GM12892 (cell line): ENCODE measurements at regions not wholly inside any gene's neighbourhood (a gene's known extent, or its start where the extent isn't known, plus 50 kb on each side); places are given as distances from the start of the nearest gene placed in this dataset.
"Not testable (repeated sequence)": the region's sequence is repeated elsewhere in the genome, so short reads cannot be mapped to it uniquely, and the experiment has no call there.

Source experiments
- DNase-seq: peaks from one replicate; pipeline ENCODE4 v3.0.0; 2011; ENCODE audit not compliant: insufficient read length
- FAIRE-seq: peaks from 2 replicates; lab custom pipeline; 2011; peaks lifted over from hg19 to GRCh38; lab: Jason Lieb, UNC
- POLR2A ChIP-seq: IDR thresholded peaks from 2 replicates; pipeline ENCODE4 v1.6.1; 2011; ENCODE audit warnings: low read depth, low read length, control low read depth
- POLR2AphosphoS5 ChIP-seq: IDR thresholded peaks from 2 replicates; pipeline ENCODE4 v1.6.1; 2011; ENCODE audit warnings: low read depth, low read length, control low read depth
- TAF1 ChIP-seq: IDR thresholded peaks from 2 replicates; pipeline ENCODE4 v1.6.1; 2011; ENCODE audit warnings: low read depth, mild to moderate bottlenecking, control low read depth, low read length, borderline replicate concordance

DNA sequence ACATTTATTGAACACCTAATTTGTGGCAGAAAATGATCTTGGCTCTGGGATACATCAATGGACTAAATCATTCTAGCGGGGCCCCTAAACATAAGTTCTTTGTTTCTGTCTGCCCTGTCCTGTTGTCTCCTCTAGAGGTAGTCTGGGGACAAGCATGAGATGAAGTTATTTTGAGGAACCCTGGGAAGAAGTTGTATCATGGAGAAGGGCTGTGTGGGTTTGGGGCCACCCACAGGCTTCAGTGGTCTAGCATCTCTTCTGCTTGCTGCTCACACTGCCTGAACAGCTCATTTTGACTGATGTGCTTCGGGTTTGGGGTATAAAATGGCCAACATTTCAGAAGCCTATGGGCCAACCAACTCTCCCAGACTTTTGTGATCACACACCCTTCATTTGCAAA is 50.3 kb upstream of the OSBPL11 start:
- TF ChIP-seq POLR2A (no peak), POLR2AphosphoS5 (no peak), TAF1 (no peak)
- FAIRE-seq: no peak
- no peak for DNase-seq

- FAIRE-seq (no peak), DNase-seq (no peak)
- TF ChIP-seq POLR2A (no peak), POLR2AphosphoS5 (no peak), TAF1 (no peak)
Observed at GRCh38 chr3:125646581-125646980, 51.3 kb upstream of the OSBPL11 start.

- no peak for TF ChIP-seq POLR2AphosphoS5
- no peak for TF ChIP-seq TAF1
- TF ChIP-seq POLR2A: no peak
- no peak for DNase-seq
- no peak for FAIRE-seq
Observed at GRCh38 chr3:125647318-125648014, 52.2 kb upstream of the OSBPL11 start.

- DNase-seq (no peak), FAIRE-seq (no peak)
- TF ChIP-seq POLR2AphosphoS5 (no peak), TAF1 (no peak), POLR2A (no peak)
Observed at GRCh38 chr3:125651244-125651643, 55.9 kb upstream of the OSBPL11 start.

GRCh38 chr3:125652349-125652748 is 57.1 kb upstream of the OSBPL11 start:
- FAIRE-seq (no peak), DNase-seq (no peak)
- TF ChIP-seq POLR2AphosphoS5: no peak
- TF ChIP-seq POLR2A: no peak
- no peak for TF ChIP-seq TAF1

DNA sequence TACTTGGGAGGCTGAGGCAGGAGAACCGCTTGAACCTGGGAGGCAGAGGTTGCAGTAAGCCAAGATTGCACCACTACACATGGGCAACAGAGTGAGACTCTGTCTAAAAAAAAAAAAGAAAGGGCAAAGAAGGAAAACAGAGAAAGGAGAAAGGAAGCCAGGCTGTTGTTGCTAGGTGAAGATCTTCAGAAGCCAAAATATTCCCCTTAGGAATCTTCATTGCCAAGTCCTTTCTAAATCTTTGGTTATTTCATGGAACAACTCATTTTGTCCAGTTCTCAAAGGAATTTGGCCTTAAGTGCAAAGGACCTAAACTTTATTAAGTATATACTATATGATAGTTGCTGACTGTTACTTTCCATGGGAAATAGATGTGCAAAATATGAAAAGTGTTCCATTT is 59.2 kb upstream of the OSBPL11 start:
- no peak for FAIRE-seq
- TF ChIP-seq POLR2A: no peak
- no peak for TF ChIP-seq POLR2AphosphoS5
- no peak for TF ChIP-seq TAF1
- DNase-seq: no peak

GRCh38 chr3:125662675-125663074 is 67.4 kb upstream of the OSBPL11 start:
- FAIRE-seq (no peak), DNase-seq (no peak)
- TF ChIP-seq POLR2A (no peak), POLR2AphosphoS5 (no peak), TAF1 (no peak)

DNA sequence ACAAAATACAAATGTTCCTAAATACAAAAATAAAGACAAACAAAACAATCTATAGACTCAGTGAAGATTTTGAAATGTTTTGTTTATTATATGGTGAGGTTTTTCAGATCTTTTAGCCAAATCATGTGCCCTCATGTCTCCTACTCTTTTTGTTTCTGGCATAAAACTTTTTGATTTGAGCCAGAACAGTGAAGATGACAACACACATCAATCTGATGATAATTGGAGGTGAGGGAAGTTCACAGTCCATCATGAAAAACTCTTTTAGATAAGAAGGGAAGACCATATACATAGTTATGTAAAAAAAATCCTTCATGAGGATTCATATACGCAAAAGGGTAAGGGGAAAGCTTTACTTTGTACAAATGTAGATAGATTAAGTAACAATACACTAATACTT is 75.1 kb upstream of the OSBPL11 start:
- no peak for FAIRE-seq
- no peak for TF ChIP-seq POLR2A
- no peak for TF ChIP-seq TAF1
- TF ChIP-seq POLR2AphosphoS5: no peak
- DNase-seq: no peak

DNA sequence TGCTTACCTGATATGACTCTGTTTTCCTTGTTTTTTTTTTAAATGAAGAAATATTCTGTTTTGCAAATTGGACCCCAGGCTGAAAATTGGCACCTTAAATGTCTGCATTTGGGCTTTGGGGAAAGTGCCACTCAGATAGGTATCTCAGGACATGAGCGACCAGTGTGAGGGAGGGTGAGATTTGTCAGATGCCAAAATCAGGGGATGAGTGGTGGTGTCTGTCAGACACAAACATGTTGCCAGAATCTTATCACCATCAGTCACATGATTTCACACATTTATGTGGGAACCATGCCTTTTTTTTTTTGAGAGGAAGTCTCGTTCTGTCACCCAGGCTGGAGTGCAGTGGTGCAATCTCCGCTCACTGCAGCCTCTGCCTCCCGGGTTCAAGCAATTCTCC is 75.6 kb upstream of the OSBPL11 start:
- DNase-seq (no peak), FAIRE-seq (no peak)
- TF ChIP-seq POLR2AphosphoS5: no peak
- no peak for TF ChIP-seq TAF1
- TF ChIP-seq POLR2A: no peak

DNA sequence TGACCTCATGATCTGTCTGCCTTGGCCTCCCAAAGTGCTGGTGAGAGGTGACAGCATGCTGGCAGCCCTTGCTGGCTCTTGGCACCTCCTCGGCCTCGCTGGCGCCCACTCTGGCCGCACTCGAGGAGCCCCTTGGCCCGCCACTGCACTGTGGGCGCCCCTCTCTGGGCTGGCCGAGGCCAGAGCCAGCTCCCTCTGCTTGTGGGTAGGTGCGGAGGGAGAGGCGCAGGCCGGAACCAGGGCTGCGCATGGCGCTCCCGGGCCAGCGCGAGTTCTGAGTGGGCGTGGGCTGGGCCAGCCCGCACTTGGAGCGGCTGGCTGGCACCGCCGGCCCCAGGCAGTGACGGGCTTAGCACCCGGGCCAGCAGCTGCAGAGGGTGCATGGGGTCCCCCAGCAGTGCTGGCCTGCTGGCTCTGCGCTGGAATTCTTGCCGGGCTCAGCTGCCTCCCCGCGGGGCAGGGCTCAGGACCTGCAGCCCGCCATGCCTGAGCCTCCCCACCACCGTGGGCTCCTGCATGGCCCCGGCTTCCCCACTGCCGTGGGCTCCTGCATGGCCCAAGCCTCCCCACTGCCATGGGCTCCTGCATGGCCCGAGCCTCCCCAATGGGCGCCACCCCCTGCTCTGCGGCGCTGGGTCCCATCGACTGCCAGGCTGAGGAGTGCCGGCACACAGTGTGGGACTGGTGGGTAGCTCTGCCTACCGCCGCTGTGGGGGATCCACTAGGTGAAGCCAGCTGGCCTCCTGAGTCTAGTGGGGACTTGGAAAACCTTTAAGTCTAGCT is 76.4 kb upstream of the OSBPL11 start:
- DNase-seq (no peak), FAIRE-seq (no peak)
- TF ChIP-seq POLR2A: no peak
- TF ChIP-seq POLR2AphosphoS5: no peak
- TF ChIP-seq TAF1: no peak

- FAIRE-seq: no peak
- DNase-seq: no peak
- TF ChIP-seq POLR2AphosphoS5 (no peak), TAF1 (no peak), POLR2A (no peak)
Observed at GRCh38 chr3:125675791-125676190, 80.5 kb upstream of the OSBPL11 start.

- FAIRE-seq (no peak), DNase-seq (no peak)
- TF ChIP-seq TAF1 (no peak), POLR2A (no peak), POLR2AphosphoS5 (no peak)
Observed at GRCh38 chr3:125679258-125679657, 84.0 kb upstream of the OSBPL11 start.

DNA sequence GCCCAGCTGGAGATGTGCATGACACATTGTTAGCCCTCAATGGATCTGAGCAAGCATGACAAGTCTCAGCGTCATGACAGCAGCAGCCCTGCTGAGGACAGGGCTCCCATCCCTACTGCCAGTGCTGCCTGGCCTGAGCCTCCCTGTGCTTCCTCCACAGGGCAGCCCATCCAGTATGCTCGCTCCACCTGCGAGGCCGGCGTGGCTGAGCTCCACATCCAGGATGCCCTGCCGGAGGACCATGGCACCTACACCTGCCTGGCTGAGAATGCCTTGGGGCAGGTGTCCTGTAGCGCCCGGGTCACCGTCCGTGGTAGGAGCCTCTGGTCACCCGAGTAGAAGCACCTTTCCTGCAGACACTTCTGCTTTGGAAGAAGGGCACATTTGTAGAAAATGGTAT is 85.8 kb upstream of the OSBPL11 start:
- no peak for TF ChIP-seq POLR2AphosphoS5
- no peak for TF ChIP-seq POLR2A
- TF ChIP-seq TAF1: no peak
- DNase-seq (no peak), FAIRE-seq (no peak)

- not testable (repeated sequence) for FAIRE-seq
Observed at GRCh38 chr3:125681906-125682305, 86.6 kb upstream of the OSBPL11 start.

DNA sequence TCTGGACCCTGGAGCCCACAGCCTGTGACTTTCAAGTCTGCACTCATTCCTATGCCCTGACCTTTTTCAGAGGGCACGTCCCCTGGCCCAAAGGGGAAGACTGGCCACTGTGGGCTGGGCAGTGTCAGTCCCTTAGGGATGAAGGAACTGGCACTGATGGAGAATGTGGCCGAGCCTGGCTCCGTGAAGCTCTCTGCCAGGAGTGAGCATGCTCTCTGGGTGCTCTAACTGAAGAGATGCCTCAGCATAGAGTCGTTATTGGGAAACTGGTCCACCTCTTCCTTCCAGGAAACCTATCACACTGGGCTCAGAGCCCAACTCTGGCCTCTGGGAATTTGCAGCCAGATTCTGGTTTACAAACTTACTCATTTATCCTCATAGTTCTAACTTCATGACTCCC is 87.3 kb upstream of the OSBPL11 start:
- not testable (repeated sequence) for DNase-seq, FAIRE-seq

More at GRCh38 chr3:125681906-125682305, 86.6 kb upstream of the OSBPL11 start:
- not testable (repeated sequence) for DNase-seq
